GM19467 (cell line): ENCODE measurements at regions not wholly inside any gene's neighbourhood (a gene's known extent, or its start where the extent isn't known, plus 50 kb on each side); places are given as distances from the start of the nearest gene placed in this dataset.

Experiments
- ATAC-seq: cut with Tn5 transposase; IDR thresholded peaks from one replicate; pipeline ENCODE4 v1.9.1; 2021; ENCODE audit warnings: mild to moderate bottlenecking, moderate library complexity; ENCODE audit not compliant: unreplicated experiment

DNA sequence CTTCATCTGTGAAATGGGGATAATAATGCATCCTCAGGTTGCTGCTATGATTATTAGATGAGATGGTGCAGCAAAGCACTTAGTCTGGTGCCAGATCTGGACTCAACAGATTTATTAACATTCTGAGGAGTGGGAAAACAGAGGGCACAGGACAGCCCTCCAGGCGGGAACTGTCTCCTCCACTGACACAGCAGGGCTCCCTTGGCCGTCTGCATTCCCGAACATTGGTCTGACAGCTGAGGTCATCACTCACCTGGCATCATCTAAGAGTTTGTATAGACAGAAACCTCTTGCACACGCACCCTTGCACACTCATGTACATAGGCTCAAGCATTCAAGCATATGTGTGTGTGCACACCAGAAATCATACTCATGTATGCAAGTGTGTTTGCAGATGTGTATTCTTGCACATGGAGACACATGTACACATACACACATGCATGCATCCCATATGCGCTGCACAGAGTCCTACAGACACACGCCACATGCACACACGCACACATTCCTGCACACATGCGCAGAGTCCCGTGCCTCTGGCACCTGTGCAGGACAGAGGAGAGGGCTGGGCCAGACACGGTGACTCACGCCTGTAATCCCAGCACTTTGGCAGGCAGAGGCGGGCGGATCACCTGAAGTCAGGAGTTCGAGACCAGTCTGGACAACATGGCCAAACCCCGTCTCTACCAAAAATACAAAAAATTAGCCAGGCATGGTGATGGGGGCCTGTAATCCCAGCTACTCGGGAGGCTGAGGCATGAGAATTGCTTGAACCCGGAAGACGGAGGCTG lies 173.3 kb upstream of the GLI2 start:
- no peak for ATAC-seq

GRCh38 chr2:120563616-120564015 lies 172.1 kb upstream of the GLI2 start:
- ATAC-seq: no peak

DNA sequence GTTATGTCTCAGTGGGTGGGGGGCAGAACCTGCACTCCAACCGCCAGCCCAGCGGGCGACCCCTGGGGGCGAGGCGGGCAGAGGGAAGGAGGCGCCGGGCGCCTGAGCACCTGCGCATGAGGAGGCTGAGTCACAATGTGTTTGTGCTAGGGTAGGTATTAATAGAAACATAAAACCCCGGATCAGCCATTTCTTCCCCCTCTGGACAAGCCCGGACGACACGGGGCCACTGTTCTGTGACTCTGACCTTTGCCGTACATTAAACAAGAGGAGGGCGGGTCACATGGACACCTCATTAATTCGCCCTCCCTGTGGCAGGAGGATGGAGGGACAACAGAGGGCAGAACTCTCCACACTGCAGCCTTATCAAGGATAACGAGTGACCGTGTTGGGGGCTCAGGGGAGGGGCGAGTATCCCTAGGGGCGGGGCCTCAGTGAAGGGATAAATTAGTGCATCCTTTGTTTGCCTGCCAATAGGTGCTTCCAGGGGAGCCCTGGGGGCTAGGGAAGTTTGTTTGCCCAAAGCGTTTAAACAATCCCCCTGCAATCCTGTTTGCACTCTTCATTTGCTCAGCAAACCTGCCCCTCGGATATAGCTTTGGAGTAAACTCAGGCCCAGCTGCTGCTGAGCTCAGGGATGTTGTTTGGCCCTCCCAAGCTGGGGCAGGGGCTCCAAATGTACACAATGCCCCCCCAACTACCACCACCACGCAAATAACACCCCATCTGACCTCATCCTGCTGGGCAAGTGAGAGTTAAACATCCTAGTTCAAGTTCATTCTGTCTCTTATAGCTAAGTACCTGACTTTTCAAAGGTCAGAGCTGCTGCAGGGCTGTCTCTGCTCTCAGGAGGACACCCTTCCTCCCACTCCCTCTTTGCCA lies 171.2 kb upstream of the GLI2 start:
- ATAC-seq: no peak

GRCh38 chr2:120565095-120565460 lies 170.6 kb upstream of the GLI2 start:
- no peak for ATAC-seq

- no peak for ATAC-seq
These were observed 169.7 kb upstream of the GLI2 start for GRCh38 chr2:120565929-120566328.

GRCh38 chr2:120566331-120567035 lies 169.2 kb upstream of the GLI2 start:
- no peak for ATAC-seq

DNA sequence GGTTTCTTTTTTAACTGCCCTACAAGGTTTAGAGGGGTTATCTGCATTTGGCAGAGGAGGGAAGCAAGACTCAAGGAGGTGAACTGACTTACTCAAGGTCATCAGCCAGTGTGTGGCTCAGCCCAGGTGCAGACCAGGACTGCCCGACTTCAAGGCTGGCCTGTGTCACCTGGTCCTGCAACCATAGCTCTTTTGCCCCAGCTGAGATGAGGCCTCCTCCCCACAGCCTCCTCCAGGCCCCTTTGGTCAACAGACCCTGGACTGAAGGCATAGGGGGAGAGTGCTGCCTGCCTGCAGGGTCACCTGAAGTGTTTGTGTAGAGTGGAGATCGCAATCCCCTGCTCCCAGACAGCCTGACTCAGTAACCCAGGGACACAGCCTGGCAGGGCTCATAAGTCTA lies 168.5 kb upstream of the GLI2 start:
- no peak for ATAC-seq

DNA sequence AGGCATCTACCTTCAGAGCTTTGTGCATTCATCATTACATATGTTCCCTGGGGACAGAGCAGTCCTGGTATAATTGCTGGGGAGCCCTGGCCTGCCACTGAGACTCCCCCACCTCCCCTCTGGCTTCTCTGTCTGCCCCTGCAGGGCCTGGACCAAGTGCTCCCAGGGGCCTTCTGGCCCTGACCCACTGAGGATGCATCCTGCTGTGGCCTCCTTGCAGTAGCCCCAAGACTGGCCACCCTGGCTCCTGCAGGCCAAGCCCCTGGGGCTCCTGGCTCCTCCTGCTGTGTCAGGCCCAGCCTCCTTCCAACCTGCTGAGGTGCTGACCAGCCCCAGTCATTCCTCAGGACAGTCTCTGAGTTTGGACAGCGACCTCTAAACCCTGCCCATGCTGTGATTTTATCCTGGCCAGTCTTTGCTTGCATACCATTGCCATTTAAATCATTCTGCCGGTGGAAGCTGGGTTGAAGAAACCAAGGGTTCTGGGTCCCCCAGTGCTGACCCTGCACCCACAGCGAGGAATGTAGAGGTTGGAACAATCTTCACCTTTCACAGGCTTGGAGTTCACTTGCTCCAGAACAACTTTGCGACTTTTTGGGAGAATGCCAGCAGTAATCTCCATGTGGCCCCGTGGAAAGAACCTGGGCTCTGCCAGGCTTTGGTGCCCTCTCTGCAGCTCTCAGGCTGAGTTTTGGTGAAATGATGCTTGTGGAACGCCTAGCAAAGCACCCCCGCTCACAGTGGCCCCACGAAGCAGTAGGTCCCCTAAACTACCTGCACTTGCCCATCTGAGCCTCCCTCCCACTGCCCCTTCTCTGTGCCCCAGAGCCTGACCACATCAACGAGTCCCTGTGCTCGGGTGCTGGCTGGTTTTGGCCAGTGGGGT lies 167.3 kb upstream of the GLI2 start:
- no peak for ATAC-seq

DNA sequence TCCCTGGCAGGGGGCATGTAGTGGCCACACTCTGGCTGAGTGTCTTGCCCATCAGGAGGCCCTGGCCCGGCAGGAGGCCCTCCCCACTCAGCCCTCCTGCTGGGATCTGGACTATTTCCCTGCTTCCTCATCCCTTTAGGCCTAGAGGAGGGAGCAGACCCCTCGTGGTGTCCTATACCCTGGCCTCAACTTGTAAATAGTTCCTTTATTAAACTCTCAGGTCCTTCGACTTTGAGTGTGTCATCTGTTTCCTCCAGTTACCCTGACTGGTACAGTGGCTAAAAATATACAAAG lies 166.7 kb upstream of the GLI2 start:
- no peak for ATAC-seq

DNA sequence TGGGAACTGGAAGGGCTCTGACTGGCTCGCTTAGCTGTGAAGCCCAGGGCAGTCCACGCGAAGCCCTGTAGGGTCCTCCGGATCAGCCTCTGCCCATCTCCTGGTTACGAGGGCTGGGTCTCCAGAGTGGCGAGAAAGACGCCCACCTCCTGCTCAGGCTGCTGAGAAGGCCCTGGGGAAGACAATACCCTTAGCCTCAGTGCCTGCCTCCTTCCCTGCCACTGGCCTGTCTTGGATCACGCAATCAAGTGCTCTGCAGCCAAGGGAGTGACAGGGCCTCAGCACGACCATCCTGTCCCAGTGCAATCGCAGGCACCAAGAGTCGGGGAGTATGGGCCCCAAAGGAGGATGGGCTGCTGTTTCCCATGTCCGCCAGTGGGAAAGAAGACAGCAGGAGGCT lies 165.7 kb upstream of the GLI2 start:
- no peak for ATAC-seq

DNA sequence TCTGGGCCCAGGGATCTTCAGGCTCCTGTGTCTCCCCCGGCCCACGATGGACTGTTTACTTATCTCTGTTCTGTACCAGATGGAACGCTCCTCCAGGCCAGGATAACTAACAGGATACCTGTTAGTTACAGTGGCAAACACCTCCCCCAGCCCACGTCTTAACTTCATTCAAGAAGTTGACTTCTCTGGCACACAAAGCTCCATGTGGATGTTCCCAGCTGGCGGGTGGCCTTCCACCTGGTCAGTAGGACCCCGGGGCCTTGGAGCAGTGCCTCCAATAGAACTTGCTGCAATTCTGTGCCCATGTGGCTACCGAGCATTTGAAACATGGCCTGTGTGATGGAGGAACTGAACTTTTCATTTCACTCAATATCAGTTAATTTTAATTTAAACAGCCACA lies 165.1 kb upstream of the GLI2 start:
- ATAC-seq: no peak

DNA sequence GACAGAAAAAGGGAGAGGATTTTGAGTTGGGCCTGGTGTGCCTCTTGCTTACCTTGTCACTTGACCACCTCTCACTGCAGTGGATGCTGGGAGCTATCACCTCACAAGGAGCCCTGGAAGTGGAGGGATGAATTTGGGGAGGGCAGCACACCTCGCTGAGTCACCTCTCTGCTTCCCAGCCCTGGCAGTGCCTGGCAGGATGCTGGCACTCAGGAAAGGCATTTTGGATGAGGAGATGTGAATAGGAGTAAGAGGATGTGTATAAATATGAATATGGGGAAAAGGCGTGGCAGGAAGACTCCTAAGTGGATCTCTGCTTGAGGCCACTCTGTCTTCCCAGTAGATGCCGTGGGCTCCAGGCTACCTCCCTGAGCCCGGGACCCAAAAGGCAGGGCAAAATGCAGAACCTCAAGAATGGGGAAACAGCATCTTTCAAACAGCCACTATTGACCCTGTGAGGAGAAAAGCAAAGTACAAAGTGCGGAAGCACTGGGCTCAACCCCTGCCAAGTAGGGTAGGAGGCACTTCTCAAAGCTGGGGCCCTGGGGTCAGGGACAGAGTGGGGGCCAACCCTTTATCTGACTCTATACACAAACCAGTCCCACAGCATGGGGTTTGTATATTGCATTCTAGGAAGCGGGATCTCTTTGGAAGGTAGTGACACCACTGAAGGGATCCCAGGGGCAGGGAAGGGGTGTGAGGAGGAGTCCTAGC lies 164.5 kb upstream of the GLI2 start:
- ATAC-seq: no peak

GRCh38 chr2:120572226-120572625 lies 163.4 kb upstream of the GLI2 start:
- ATAC-seq: no peak

GRCh38 chr2:120574620-120575019 lies 161.0 kb upstream of the GLI2 start:
- no peak for ATAC-seq

DNA sequence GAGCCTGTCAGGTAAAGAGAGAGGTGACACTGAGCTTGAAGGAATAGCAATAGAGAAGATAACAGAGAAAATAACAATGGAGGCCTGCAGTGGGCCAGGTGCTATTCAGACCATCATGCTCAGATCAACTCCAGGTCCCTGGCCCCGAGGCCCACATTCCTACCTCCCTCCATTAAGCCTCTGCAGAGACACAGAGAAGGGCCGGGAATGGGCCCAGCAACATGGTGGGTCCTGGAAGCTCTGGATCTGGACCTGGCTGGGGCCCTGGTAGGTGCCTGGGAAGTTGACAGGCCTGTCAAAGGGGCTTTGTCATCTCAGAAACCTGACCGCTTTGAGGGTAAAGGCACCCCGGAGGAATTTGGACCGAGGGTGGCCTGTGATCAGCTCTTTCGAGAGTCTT lies 159.7 kb upstream of the GLI2 start:
- no peak for ATAC-seq

- ATAC-seq: no peak
These were observed 158.9 kb upstream of the GLI2 start for GRCh38 chr2:120576509-120577474.

- ATAC-seq: no peak
These were observed 157.9 kb upstream of the GLI2 start for GRCh38 chr2:120577721-120578295.

DNA sequence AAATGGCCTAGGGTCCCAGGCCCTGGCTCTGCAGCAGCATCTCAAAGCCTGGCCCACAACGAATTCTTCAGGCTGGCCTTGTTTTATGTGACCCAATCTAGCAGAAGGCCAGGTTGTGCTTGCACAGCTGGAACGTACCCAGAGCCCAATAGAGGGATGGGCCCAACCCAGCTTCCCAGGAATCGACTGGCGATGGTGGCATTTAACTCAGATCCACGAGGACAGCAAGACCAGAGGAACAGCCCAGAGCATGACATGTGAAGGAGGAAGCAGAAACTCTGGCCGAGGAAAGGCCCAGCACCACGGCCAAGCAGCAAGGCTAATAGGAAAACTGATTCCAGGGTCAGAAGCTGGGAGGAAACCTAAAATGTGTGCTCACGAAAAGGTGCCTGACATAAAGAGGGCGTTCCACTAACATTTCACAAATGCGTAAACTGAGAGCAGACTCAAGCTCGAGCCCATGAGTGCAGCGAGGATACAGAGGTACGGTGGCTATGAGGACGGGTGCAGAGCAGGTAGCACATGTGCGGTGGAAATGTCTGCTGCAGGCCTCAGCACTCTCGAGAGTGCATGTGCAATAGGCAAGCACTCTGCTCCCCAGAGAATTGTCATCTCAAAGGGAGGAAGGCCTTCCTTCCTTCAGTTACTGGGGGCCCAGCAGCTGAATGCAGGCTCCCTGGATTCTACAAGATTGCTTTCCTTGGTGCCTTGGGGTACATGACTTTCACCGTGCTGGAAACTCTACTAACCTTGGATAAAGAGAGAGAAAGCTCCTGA lies 156.9 kb upstream of the GLI2 start:
- no peak for ATAC-seq
